Activated CD8-positive, alpha-beta T cell treated with anti-CD3 and anti-CD28 coated beads, Interleukin-2, amount 10 ng/mL, durations not matched to agents 7 days and 5 days (primary cell): ENCODE measurements at regions not wholly inside any gene's neighbourhood (a gene's known extent, or its start where the extent isn't known, plus 50 kb on each side); places are given as distances from the start of the nearest gene placed in this dataset.
"Not testable (repeated sequence)": the region's sequence is repeated elsewhere in the genome, so short reads cannot be mapped to it uniquely, and the experiment has no call there.

Experiments
- ATAC-seq: fragments of 150-1000 bp; cut with Tn5 transposase; one replicate; pipeline ENCODE4 v1.10.0; 2021; ENCODE audit warnings: moderate library complexity
- CTCF ChIA-PET: fragments of 350-600 bp; sonication (Branson Sonifier 250); formaldehyde crosslinking; loops from one replicate; lab custom pipeline; 2021; ENCODE audit warnings: antibody characterized with exemption; lab: Charles Lee
- POLR2A ChIA-PET: fragments of 350-600 bp; sonication (Branson Sonifier 250); formaldehyde crosslinking; loops from one replicate; lab custom pipeline; 2021; ENCODE audit warnings: antibody characterized with exemption; lab: Charles Lee
- DNase-seq: peaks from one replicate; pipeline ENCODE4 v3.0.0-alpha.2; 2020
- H3K27ac Mint-ChIP-seq: one replicate; pipeline ENCODE4 v1.8.0; 2021; ENCODE audit warnings: mild to moderate bottlenecking, mixed read lengths
- H3K27me3 Mint-ChIP-seq: one replicate; pipeline ENCODE4 v1.8.0; 2021; ENCODE audit warnings: low read depth, mixed read lengths
- H3K36me3 Mint-ChIP-seq: one replicate; pipeline ENCODE4 v1.8.0; 2021; ENCODE audit warnings: low read depth, mixed read lengths
- H3K4me1 Mint-ChIP-seq: one replicate; pipeline ENCODE4 v1.8.0; 2021; ENCODE audit warnings: low read depth, mixed read lengths
- H3K4me3 Mint-ChIP-seq: one replicate; pipeline ENCODE4 v1.8.0; 2021; ENCODE audit warnings: mild to moderate bottlenecking, mixed read lengths
- H3K9me3 Mint-ChIP-seq: one replicate; pipeline ENCODE4 v1.8.0; 2022; ENCODE audit warnings: mixed read lengths; ENCODE audit not compliant: insufficient read depth

- ChIA-PET POLR2A (no interaction called here), CTCF (no interaction called here)
- Mint-ChIP-seq H3K9me3 (peaks cover 4% of the 10 kb centered on the region), H3K4me3 (no peak overlapping the region), H3K36me3 (no peaks in the 10 kb centered on the region), H3K27me3 (no peaks in the 10 kb centered on the region), H3K4me1 (no peaks in the 10 kb centered on the region), H3K27ac (no peak overlapping the region)
- ATAC-seq (no peak), DNase-seq (no peak)
These were observed 469.5 kb upstream of the PIK3R1 start for GRCh38 chr5:67746103-67746502.

DNA sequence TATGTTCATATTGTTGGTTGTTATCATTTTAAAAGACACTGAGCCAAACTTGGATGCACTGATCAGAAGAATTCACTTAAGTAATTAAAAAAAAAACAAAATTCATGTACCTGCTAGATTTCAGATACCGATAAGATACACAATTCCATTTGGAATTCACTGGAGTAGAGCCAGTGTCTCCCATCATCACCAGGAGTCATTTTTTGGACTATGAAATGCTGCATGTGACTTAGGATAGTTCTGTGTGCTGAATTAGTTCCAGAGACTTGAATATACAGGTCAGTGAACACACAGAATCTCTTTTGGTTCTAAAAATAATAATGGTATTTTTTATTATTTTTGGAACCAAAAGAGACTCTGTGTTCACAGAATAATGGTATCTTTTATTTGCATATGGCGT, 482.6 kb upstream of the PIK3R1 start:
- no peaks in the 10 kb centered on the region for H3K9me3 Mint-ChIP-seq
- peaks cover 5% of the 10 kb centered on the region for H3K27me3 Mint-ChIP-seq
- H3K4me1 Mint-ChIP-seq = no peaks in the 10 kb centered on the region
- no peak overlapping the region for H3K4me3 Mint-ChIP-seq
- POLR2A ChIA-PET = no interaction called here
- DNase-seq (no peak), ATAC-seq (no peak)
- CTCF ChIA-PET = no interaction called here
- no peak overlapping the region for H3K27ac Mint-ChIP-seq
- H3K36me3 Mint-ChIP-seq = no peaks in the 10 kb centered on the region

- no peak overlapping the region for H3K4me3 Mint-ChIP-seq
These were observed 483.1 kb upstream of the PIK3R1 start for GRCh38 chr5:67732471-67732870.

DNA sequence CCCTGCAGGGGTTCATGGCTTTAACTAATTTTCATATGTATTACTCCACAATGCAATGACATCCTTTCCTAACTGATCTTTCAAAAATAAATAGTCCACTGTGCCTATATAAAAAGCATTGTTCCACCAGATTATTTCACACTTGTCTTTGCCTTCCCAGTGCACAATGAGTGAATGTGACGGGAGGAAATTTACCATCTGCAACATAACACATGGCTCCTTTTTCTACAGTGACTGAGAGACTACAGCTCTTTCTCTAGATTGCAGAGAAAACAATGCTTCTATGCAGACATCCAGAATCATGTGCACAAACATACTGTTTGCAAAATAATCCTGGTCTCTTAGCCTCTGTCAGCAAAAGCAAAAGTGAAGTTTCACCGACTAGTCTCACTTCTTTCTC, 483.7 kb upstream of the PIK3R1 start:
- POLR2A ChIA-PET = no interaction called here
- Mint-ChIP-seq H3K27me3 (peaks cover 5% of the 10 kb centered on the region), H3K4me3 (no peak overlapping the region), H3K36me3 (no peaks in the 10 kb centered on the region), H3K4me1 (no peaks in the 10 kb centered on the region), H3K27ac (no peak overlapping the region), H3K9me3 (no peaks in the 10 kb centered on the region)
- no peak for DNase-seq
- no peak for ATAC-seq
- CTCF ChIA-PET = no interaction called here

More at GRCh38 chr5:67732471-67732870, 483.1 kb upstream of the PIK3R1 start:
- H3K27ac Mint-ChIP-seq = no peak overlapping the region
- H3K27me3 Mint-ChIP-seq = peaks cover 5% of the 10 kb centered on the region
- ChIA-PET CTCF (no interaction called here), POLR2A (no interaction called here)
- no peak for ATAC-seq
- H3K9me3 Mint-ChIP-seq = no peaks in the 10 kb centered on the region
- H3K4me1 Mint-ChIP-seq = no peaks in the 10 kb centered on the region
- DNase-seq = no peak
- H3K36me3 Mint-ChIP-seq = no peaks in the 10 kb centered on the region

- H3K4me3 Mint-ChIP-seq = no peak overlapping the region
- H3K27me3 Mint-ChIP-seq = peaks cover 5% of the 10 kb centered on the region
- ATAC-seq (no peak), DNase-seq (no peak)
- ChIA-PET POLR2A (no interaction called here), CTCF (no interaction called here)
- no peak overlapping the region for H3K27ac Mint-ChIP-seq
- H3K36me3 Mint-ChIP-seq = no peaks in the 10 kb centered on the region
- H3K4me1 Mint-ChIP-seq = no peaks in the 10 kb centered on the region
- no peaks in the 10 kb centered on the region for H3K9me3 Mint-ChIP-seq
These were observed 484.6 kb upstream of the PIK3R1 start for GRCh38 chr5:67730917-67731474.

- no peak overlapping the region for H3K4me3 Mint-ChIP-seq
- H3K9me3 Mint-ChIP-seq = no peaks in the 10 kb centered on the region
- H3K36me3 Mint-ChIP-seq = no peaks in the 10 kb centered on the region
- no peak for DNase-seq
- ATAC-seq = no peak
- peaks cover 2% of the 10 kb centered on the region for H3K27me3 Mint-ChIP-seq
- no peak overlapping the region for H3K27ac Mint-ChIP-seq
- no peaks in the 10 kb centered on the region for H3K4me1 Mint-ChIP-seq
- CTCF ChIA-PET = interaction anchor here (1.0 kb wide), 1 partner anchor 482 kb away, joined by 4 read pairs; no protein-coding TSS in a partner anchor
- POLR2A ChIA-PET = no interaction called here
These were observed 487.1 kb upstream of the PIK3R1 start for GRCh38 chr5:67728326-67728890.

- H3K27me3 Mint-ChIP-seq = peaks cover 2% of the 10 kb centered on the region
- POLR2A ChIA-PET = no interaction called here
These were observed 490.0 kb upstream of the PIK3R1 start for GRCh38 chr5:67725604-67726003.

DNA sequence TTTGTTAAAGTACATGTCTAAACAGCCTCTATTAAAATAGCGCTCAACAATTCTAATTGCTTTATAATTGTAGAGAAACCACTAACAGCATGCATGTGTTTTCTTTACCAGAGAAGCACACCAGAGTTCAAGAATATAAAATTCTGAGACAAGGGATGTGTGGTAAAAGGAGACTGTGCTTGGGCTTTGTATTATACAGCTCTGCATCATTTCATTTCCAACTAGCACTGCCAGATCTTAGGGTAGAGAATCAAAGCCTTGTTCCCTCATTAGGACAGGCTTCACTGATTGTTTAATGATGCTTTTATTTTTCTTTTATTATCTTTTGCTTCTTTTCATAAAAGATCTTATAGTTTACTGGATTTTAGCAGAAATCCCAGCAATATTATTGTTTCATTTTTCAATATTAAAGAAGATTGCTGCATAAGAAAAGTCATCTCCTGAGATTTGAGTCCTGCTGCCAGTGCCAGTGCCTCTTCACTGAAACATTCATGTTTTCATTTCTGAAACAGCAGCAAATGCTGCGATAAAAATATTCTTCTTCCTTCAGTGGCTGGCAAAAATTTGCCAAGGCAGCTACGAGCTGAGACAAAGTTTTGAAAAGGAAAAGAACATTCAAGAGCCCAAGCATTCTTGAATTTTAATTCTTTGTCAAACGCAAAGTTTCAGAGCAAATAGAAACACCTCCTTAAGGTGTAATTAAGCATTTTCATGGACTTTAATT, 491.0 kb upstream of the PIK3R1 start:
- CTCF ChIA-PET = no interaction called here
- no peak for ATAC-seq
- DNase-seq = no peak
- no peak overlapping the region for H3K4me3 Mint-ChIP-seq
- no peaks in the 10 kb centered on the region for H3K4me1 Mint-ChIP-seq
- no peak overlapping the region for H3K27ac Mint-ChIP-seq
- H3K27me3 Mint-ChIP-seq = peaks cover 2% of the 10 kb centered on the region
- no peaks in the 10 kb centered on the region for H3K36me3 Mint-ChIP-seq
- H3K9me3 Mint-ChIP-seq = no peaks in the 10 kb centered on the region
- POLR2A ChIA-PET = interaction anchor here (0.6 kb wide), 1 partner anchor 440 kb away, joined by 3 read pairs; no protein-coding TSS in a partner anchor

More at GRCh38 chr5:67725604-67726003, 490.0 kb upstream of the PIK3R1 start:
- no peaks in the 10 kb centered on the region for H3K36me3 Mint-ChIP-seq
- DNase-seq (no peak), ATAC-seq (no peak)
- H3K27ac Mint-ChIP-seq = no peak overlapping the region
- CTCF ChIA-PET = no interaction called here
- no peaks in the 10 kb centered on the region for H3K9me3 Mint-ChIP-seq
- H3K4me3 Mint-ChIP-seq = no peak overlapping the region
- no peaks in the 10 kb centered on the region for H3K4me1 Mint-ChIP-seq

- no peak for DNase-seq
- no peak overlapping the region for H3K4me3 Mint-ChIP-seq
- CTCF ChIA-PET = no interaction called here
These were observed 491.7 kb upstream of the PIK3R1 start for GRCh38 chr5:67723873-67724272.

GRCh38 chr5:67722582-67722981, 493.0 kb upstream of the PIK3R1 start:
- POLR2A ChIA-PET, CTCF ChIA-PET: not testable (repeated sequence)

More at GRCh38 chr5:67723873-67724272, 491.7 kb upstream of the PIK3R1 start:
- ATAC-seq = no peak
- H3K9me3 Mint-ChIP-seq = no peaks in the 10 kb centered on the region
- POLR2A ChIA-PET = interaction anchor here (0.6 kb wide), 1 partner anchor 441 kb away, joined by 3 read pairs; no protein-coding TSS in a partner anchor
- H3K36me3 Mint-ChIP-seq = no peaks in the 10 kb centered on the region
- H3K27ac Mint-ChIP-seq = no peak overlapping the region
- H3K4me1 Mint-ChIP-seq = no peaks in the 10 kb centered on the region
- H3K27me3 Mint-ChIP-seq = no peaks in the 10 kb centered on the region

GRCh38 chr5:67720162-67720772, 495.3 kb upstream of the PIK3R1 start:
- ATAC-seq = no peak
- H3K4me1 Mint-ChIP-seq = no peaks in the 10 kb centered on the region
- H3K27ac Mint-ChIP-seq = no peak overlapping the region
- DNase-seq = no peak
- H3K36me3 Mint-ChIP-seq = no peaks in the 10 kb centered on the region
- ChIA-PET POLR2A (no interaction called here), CTCF (no interaction called here)
- no peak overlapping the region for H3K4me3 Mint-ChIP-seq
- H3K9me3 Mint-ChIP-seq = no peaks in the 10 kb centered on the region
- no peaks in the 10 kb centered on the region for H3K27me3 Mint-ChIP-seq

More at GRCh38 chr5:67722582-67722981, 493.0 kb upstream of the PIK3R1 start:
- not testable (repeated sequence) for H3K27ac Mint-ChIP-seq, DNase-seq, ATAC-seq, H3K27me3 Mint-ChIP-seq, H3K4me1 Mint-ChIP-seq, H3K9me3 Mint-ChIP-seq, H3K36me3 Mint-ChIP-seq, H3K4me3 Mint-ChIP-seq

- Mint-ChIP-seq H3K4me3 (no peak overlapping the region), H3K27me3 (no peaks in the 10 kb centered on the region), H3K9me3 (no peaks in the 10 kb centered on the region), H3K27ac (no peak overlapping the region), H3K4me1 (no peaks in the 10 kb centered on the region), H3K36me3 (no peaks in the 10 kb centered on the region)
- ChIA-PET POLR2A (no interaction called here), CTCF (no interaction called here)
- DNase-seq (no peak), ATAC-seq (no peak)
These were observed 505.4 kb upstream of the CD180 start for GRCh38 chr5:67702008-67702407.
